ENCODE measurements at regions not wholly inside any gene's neighbourhood (a gene's known extent, or its start where the extent isn't known, plus 50 kb on each side); places are given as distances from the start of the nearest gene placed in this dataset.

GRCh38 chr10:44660271-44660670, 250.9 kb upstream of the TMEM72 start:
- no peak overlapping the region for H3K4ac ChIP-seq (ENCODE audit: low read depth in 1 of 2, low read length in 2 of 2)
- no peaks in the 10 kb centered on the region for H3K9me3 ChIP-seq (ENCODE audit: control insufficient read depth, low read length)
- no peak overlapping the region for H3K27ac ChIP-seq (ENCODE audit: low read length, poor library complexity, severe bottlenecking)
- no peak overlapping the region for H4K8ac ChIP-seq (ENCODE audit: low read length)
- no peak overlapping the region for H2BK120ac ChIP-seq (ENCODE audit: low read depth, low read length)
- H2BK12ac ChIP-seq (ENCODE audit: low read length in 2 of 2), result no peak overlapping the region
- no peak overlapping the region for H3K4me2 ChIP-seq (ENCODE audit: low read length, poor library complexity, severe bottlenecking)
- H3K18ac ChIP-seq (ENCODE audit: low read depth in 1 of 2, low read length in 2 of 2), result no peak overlapping the region
- H3K79me1 ChIP-seq (replicated peaks; ENCODE audit: low read length, poor library complexity, severe bottlenecking), result no peaks in the 10 kb centered on the region
- DNase-seq, result no peak
- H2BK5ac ChIP-seq (ENCODE audit: low read depth, low read length, poor library complexity, severe bottlenecking), result no peak overlapping the region
- 83% methylated on average over 1 of the region's 2 CpGs for whole genome bisulfite sequencing
- H2AFZ ChIP-seq (ENCODE audit: low read depth, low read length), result no peak overlapping the region
- H3K27me3 ChIP-seq (ENCODE audit: control insufficient read depth in 1 of 2, insufficient read depth in 1 of 2, low read length in 2 of 2), result no peaks in the 10 kb centered on the region
- H3K4me1 ChIP-seq (ENCODE audit: control insufficient read depth, insufficient read depth, low read depth, low read length), result peaks cover 3% of the 10 kb centered on the region
- H3K4me3 ChIP-seq (ENCODE audit: insufficient read depth in 1 of 2, low read depth in 1 of 2, low read length in 2 of 2), result peak overlapping the region in 1 of 2 experiments; percentile 3
- H3K14ac ChIP-seq (ENCODE audit: low read length in 2 of 2), result no peak overlapping the region
- H2BK15ac ChIP-seq (ENCODE audit: low read depth, poor library complexity, severe bottlenecking), result no peak overlapping the region
- H3K23ac ChIP-seq (ENCODE audit: low read length in 2 of 2), result no peak overlapping the region
- H3K9ac ChIP-seq (ENCODE audit: low read length), result no peak overlapping the region
- no peaks in the 10 kb centered on the region for H3K36me3 ChIP-seq (ENCODE audit: control insufficient read depth in 1 of 2, insufficient read depth in 2 of 2, low read depth in 1 of 2, low read length in 2 of 2)
- no peak overlapping the region for H4K91ac ChIP-seq (ENCODE audit: low read length)
- H2AK5ac ChIP-seq (ENCODE audit: low read length, severe bottlenecking), result no peak overlapping the region

GRCh38 chr10:44662051-44662450, 249.1 kb upstream of the TMEM72 start:
- Histone ChIP-seq H3K18ac (ENCODE audit: low read depth in 1 of 2, low read length in 2 of 2) (no peak overlapping the region), H2BK12ac (ENCODE audit: low read length in 2 of 2) (no peak overlapping the region), H3K27me3 (ENCODE audit: control insufficient read depth in 1 of 2, insufficient read depth in 1 of 2, low read length in 2 of 2) (no peaks in the 10 kb centered on the region), H2BK15ac (ENCODE audit: low read depth, poor library complexity, severe bottlenecking) (no peak overlapping the region), H3K4me2 (ENCODE audit: low read length, poor library complexity, severe bottlenecking) (no peak overlapping the region), H2BK5ac (ENCODE audit: low read depth, low read length, poor library complexity, severe bottlenecking) (no peak overlapping the region), H3K23ac (ENCODE audit: low read length in 2 of 2) (no peak overlapping the region), H2BK120ac (ENCODE audit: low read depth, low read length) (no peak overlapping the region), H2AFZ (ENCODE audit: low read depth, low read length) (no peak overlapping the region), H3K4me1 (ENCODE audit: control insufficient read depth, insufficient read depth, low read depth, low read length) (peaks cover 3% of the 10 kb centered on the region), H4K8ac (ENCODE audit: low read length) (no peak overlapping the region), H3K27ac (ENCODE audit: low read length, poor library complexity, severe bottlenecking) (no peak overlapping the region), H3K79me1 (replicated peaks; ENCODE audit: low read length, poor library complexity, severe bottlenecking) (no peaks in the 10 kb centered on the region), H2AK5ac (ENCODE audit: low read length, severe bottlenecking) (no peak overlapping the region), H3K36me3 (ENCODE audit: control insufficient read depth in 1 of 2, insufficient read depth in 2 of 2, low read depth in 1 of 2, low read length in 2 of 2) (no peaks in the 10 kb centered on the region), H4K91ac (ENCODE audit: low read length) (no peak overlapping the region), H3K14ac (ENCODE audit: low read length in 2 of 2) (no peak overlapping the region), H3K9ac (ENCODE audit: low read length) (no peak overlapping the region), H3K9me3 (ENCODE audit: control insufficient read depth, low read length) (no peaks in the 10 kb centered on the region), H3K4me3 (ENCODE audit: insufficient read depth in 1 of 2, low read depth in 1 of 2, low read length in 2 of 2) (no peak overlapping the region), H3K4ac (ENCODE audit: low read depth in 1 of 2, low read length in 2 of 2) (no peak overlapping the region)
- 72% methylated on average over 6 of the region's 6 CpGs for WGBS
- DNase-seq, result peak; percentile 38

GRCh38 chr10:44668336-44668735, 242.8 kb upstream of the TMEM72 start:
- H2BK12ac ChIP-seq (ENCODE audit: low read length in 2 of 2), result no peak overlapping the region
- no peak overlapping the region for H3K4ac ChIP-seq (ENCODE audit: low read depth in 1 of 2, low read length in 2 of 2)
- H3K18ac ChIP-seq (ENCODE audit: low read depth in 1 of 2, low read length in 2 of 2), result no peak overlapping the region
- H3K9ac ChIP-seq (ENCODE audit: low read length), result no peak overlapping the region
- H3K27ac ChIP-seq (ENCODE audit: low read length, poor library complexity, severe bottlenecking), result no peak overlapping the region
- no peak overlapping the region for H2BK15ac ChIP-seq (ENCODE audit: low read depth, poor library complexity, severe bottlenecking)
- no peak overlapping the region for H3K4me2 ChIP-seq (ENCODE audit: low read length, poor library complexity, severe bottlenecking)
- H3K4me3 ChIP-seq (ENCODE audit: insufficient read depth in 1 of 2, low read depth in 1 of 2, low read length in 2 of 2), result no peak overlapping the region
- H4K91ac ChIP-seq (ENCODE audit: low read length), result no peak overlapping the region
- DNase-seq, result peak; percentile 12
- H3K4me1 ChIP-seq (ENCODE audit: control insufficient read depth, insufficient read depth, low read depth, low read length), result no peaks in the 10 kb centered on the region
- H3K36me3 ChIP-seq (ENCODE audit: control insufficient read depth in 1 of 2, insufficient read depth in 2 of 2, low read depth in 1 of 2, low read length in 2 of 2), result no peaks in the 10 kb centered on the region
- H3K14ac ChIP-seq (ENCODE audit: low read length in 2 of 2), result no peak overlapping the region
- H3K9me3 ChIP-seq (ENCODE audit: control insufficient read depth, low read length), result peaks cover 14% of the 10 kb centered on the region
- H2BK120ac ChIP-seq (ENCODE audit: low read depth, low read length), result no peak overlapping the region
- H2BK5ac ChIP-seq (ENCODE audit: low read depth, low read length, poor library complexity, severe bottlenecking), result no peak overlapping the region
- H3K27me3 ChIP-seq (ENCODE audit: control insufficient read depth in 1 of 2, insufficient read depth in 1 of 2, low read length in 2 of 2), result no peaks in the 10 kb centered on the region
- no peak overlapping the region for H2AFZ ChIP-seq (ENCODE audit: low read depth, low read length)
- no peak overlapping the region for H3K23ac ChIP-seq (ENCODE audit: low read length in 2 of 2)
- no peaks in the 10 kb centered on the region for H3K79me1 ChIP-seq (replicated peaks; ENCODE audit: low read length, poor library complexity, severe bottlenecking)
- H4K8ac ChIP-seq (ENCODE audit: low read length), result no peak overlapping the region
- H2AK5ac ChIP-seq (ENCODE audit: low read length, severe bottlenecking), result no peak overlapping the region

GRCh38 chr10:44671319-44671718, 239.8 kb upstream of the TMEM72 start:
- H2BK12ac ChIP-seq (ENCODE audit: low read length in 2 of 2), result no peak overlapping the region
- no peak overlapping the region for H2BK120ac ChIP-seq (ENCODE audit: low read depth, low read length)
- H3K23ac ChIP-seq (ENCODE audit: low read length in 2 of 2), result no peak overlapping the region
- H4K8ac ChIP-seq (ENCODE audit: low read length), result no peak overlapping the region
- no peak overlapping the region for H3K4me2 ChIP-seq (ENCODE audit: low read length, poor library complexity, severe bottlenecking)
- no peak overlapping the region for H3K27ac ChIP-seq (ENCODE audit: low read length, poor library complexity, severe bottlenecking)
- no peak for DNase-seq
- H3K4ac ChIP-seq (ENCODE audit: low read depth in 1 of 2, low read length in 2 of 2), result no peak overlapping the region
- H3K27me3 ChIP-seq (ENCODE audit: control insufficient read depth in 1 of 2, insufficient read depth in 1 of 2, low read length in 2 of 2), result no peaks in the 10 kb centered on the region
- no peak overlapping the region for H2AK5ac ChIP-seq (ENCODE audit: low read length, severe bottlenecking)
- no peak overlapping the region for H4K91ac ChIP-seq (ENCODE audit: low read length)
- no peaks in the 10 kb centered on the region for H3K4me1 ChIP-seq (ENCODE audit: control insufficient read depth, insufficient read depth, low read depth, low read length)
- H3K18ac ChIP-seq (ENCODE audit: low read depth in 1 of 2, low read length in 2 of 2), result no peak overlapping the region
- no peak overlapping the region for H2BK15ac ChIP-seq (ENCODE audit: low read depth, poor library complexity, severe bottlenecking)
- no peaks in the 10 kb centered on the region for H3K79me1 ChIP-seq (replicated peaks; ENCODE audit: low read length, poor library complexity, severe bottlenecking)
- no peaks in the 10 kb centered on the region for H3K36me3 ChIP-seq (ENCODE audit: control insufficient read depth in 1 of 2, insufficient read depth in 2 of 2, low read depth in 1 of 2, low read length in 2 of 2)
- no peak overlapping the region for H2AFZ ChIP-seq (ENCODE audit: low read depth, low read length)
- H3K14ac ChIP-seq (ENCODE audit: low read length in 2 of 2), result no peak overlapping the region
- no peak overlapping the region for H3K4me3 ChIP-seq (ENCODE audit: insufficient read depth in 1 of 2, low read depth in 1 of 2, low read length in 2 of 2)
- H3K9ac ChIP-seq (ENCODE audit: low read length), result no peak overlapping the region
- H3K9me3 ChIP-seq (ENCODE audit: control insufficient read depth, low read length), result peaks cover 14% of the 10 kb centered on the region
- no peak overlapping the region for H2BK5ac ChIP-seq (ENCODE audit: low read depth, low read length, poor library complexity, severe bottlenecking)

Data from mesenchymal stem cell (in vitro differentiated cells and primary cell).